SK-N-SH (cell line): ENCODE measurements at regions not wholly inside any gene's neighbourhood (a gene's known extent, or its start where the extent isn't known, plus 50 kb on each side); places are given as distances from the start of the nearest gene placed in this dataset.

Experiments used
- CTCF ChIA-PET: fragments of 300-600, 350-600 bp; formaldehyde crosslinking; extraction: SDS; loops from one replicate; lab custom pipeline; 2021; lab: Yijun Ruan, JAX
- POLR2A ChIA-PET: fragments of 350-600 bp; sonication (Branson Sonifier 250); formaldehyde crosslinking; extraction: SDS; loops from one replicate; lab custom pipeline; 2020; ENCODE audit warnings: antibody characterized with exemption, inconsistent platforms; lab: Yijun Ruan, JAX
- DNase-seq: peaks from one replicate; pipeline ENCODE4 v3.0.0; 2012
- H2AFZ ChIP-seq: fragments of 200-600 bp; sonication (generic); 2 replicates; pipeline ENCODE4 v1.8.1; 2016; ENCODE audit warnings: antibody characterized with exemption, mild to moderate bottlenecking, low read depth
- H3F3A ChIP-seq: fragments of 200-600 bp; sonication (generic); replicated peaks from 2 replicates; pipeline ENCODE3; 2016; ENCODE audit warnings: antibody characterized with exemption, mild to moderate bottlenecking; ENCODE audit not compliant: insufficient read depth
- H3K27ac ChIP-seq, 2 experiments: fragments of 200-500 bp in 1 of 2; fragments of 200-600 bp in 1 of 2; sonication (Bioruptor generic) in 1 of 2; sonication (generic), shearing (Covaris generic) in 1 of 2; 2 replicates each; pipeline versions ENCODE4 v1.5.1 to v1.6.1; 2014 to 2016; ENCODE audit warnings: low read depth in 2 of 2, inconsistent platforms in 1 of 2, low read length in 1 of 2, mild to moderate bottlenecking in 1 of 2, mixed read lengths in 1 of 2
- H3K27me3 ChIP-seq: fragments of 200-600 bp; sonication (generic), shearing (Covaris generic); 2 replicates; pipeline ENCODE4 v1.6.1; 2016; ENCODE audit warnings: mixed run types; ENCODE audit not compliant: insufficient read depth
- H3K36me3 ChIP-seq, 2 experiments: fragments of 200-500 bp in 1 of 2; fragments of 200-600 bp in 1 of 2; sonication (Bioruptor generic) in 1 of 2; sonication (generic) in 1 of 2; replicated peaks in 1 of 2; 2 replicates each; pipeline versions ENCODE3 to v1.5.1; 2014 to 2016; ENCODE audit warnings: low read length in 1 of 2, mild to moderate bottlenecking in 1 of 2; ENCODE audit not compliant: insufficient read depth in 2 of 2, control insufficient read depth in 1 of 2
- H3K4me1 ChIP-seq, 2 experiments: fragments of 200-500 bp in 1 of 2; fragments of 200-600 bp in 1 of 2; sonication (Bioruptor generic) in 1 of 2; sonication (generic), shearing (Covaris generic) in 1 of 2; 2 replicates each; pipeline versions ENCODE4 v1.5.1 to v1.6.1; 2014 to 2016; ENCODE audit warnings: low read depth in 1 of 2, low read length in 1 of 2, mixed run types in 1 of 2; ENCODE audit not compliant: insufficient read depth in 2 of 2, control insufficient read depth in 1 of 2
- H3K4me2 ChIP-seq: fragments of 200-600 bp; sonication (generic), shearing (Covaris generic); 2 replicates; pipeline ENCODE4 v1.6.1; 2017; ENCODE audit warnings: mixed run types
- H3K4me3 ChIP-seq, 2 experiments: fragments of 200-500 bp in 1 of 2; fragments of 200-600 bp in 1 of 2; sonication (Bioruptor generic) in 1 of 2; sonication (generic), shearing (Covaris generic) in 1 of 2; 2 replicates each; pipeline versions ENCODE4 v1.5.1 to v1.8.1; 2014 to 2016; ENCODE audit warnings: low read depth in 2 of 2, inconsistent platforms in 1 of 2, low read length in 1 of 2, mild to moderate bottlenecking in 1 of 2, mixed read lengths in 1 of 2, moderate library complexity in 1 of 2
- H3K79me2 ChIP-seq: fragments of 200-600 bp; sonication (generic); 2 replicates; pipeline ENCODE4 v1.8.1; 2017; ENCODE audit warnings: mild to moderate bottlenecking; ENCODE audit not compliant: insufficient read depth
- H3K9ac ChIP-seq: fragments of 200-600 bp; sonication (generic); 2 replicates; pipeline ENCODE4 v1.6.1; 2017; ENCODE audit warnings: mixed run types
- H3K9me2 ChIP-seq: fragments of 200-600 bp; sonication (generic); 2 replicates; pipeline ENCODE4 v1.6.1; 2017; ENCODE audit warnings: mixed run types
- H3K9me3 ChIP-seq: fragments of 200-600 bp; sonication (generic); 2 replicates; pipeline ENCODE4 v1.6.1; 2017; ENCODE audit warnings: mixed run types, mild to moderate bottlenecking, moderate library complexity
- H4K20me1 ChIP-seq: fragments of 200-600 bp; sonication (generic); 2 replicates; pipeline ENCODE4 v1.6.1; 2017; ENCODE audit warnings: mild to moderate bottlenecking, mixed run types; ENCODE audit not compliant: insufficient read depth
- CHD2 ChIP-seq: fragments of 150-350 bp; IDR thresholded peaks from 2 replicates; pipeline ENCODE4 v1.6.1; 2018; ENCODE audit warnings: low read length; ENCODE audit not compliant: partially characterized antibody
- ELF1 ChIP-seq: IDR thresholded peaks from 2 replicates; pipeline ENCODE4 v1.4.0; 2012
- EZH2phosphoT487 ChIP-seq: fragments of 200-600 bp; sonication (generic); IDR thresholded peaks from 2 replicates; pipeline ENCODE4 v1.6.1; 2017; ENCODE audit warnings: low read depth, mixed run types, mild to moderate bottlenecking, antibody characterized with exemption, moderate library complexity, borderline replicate concordance
- FOXM1 ChIP-seq: IDR thresholded peaks from 2 replicates; pipeline ENCODE4 v1.4.0; 2012; ENCODE audit warnings: low read depth, mild to moderate bottlenecking
- GABPA ChIP-seq: IDR thresholded peaks from 2 replicates; pipeline ENCODE4 v1.4.0; 2012; ENCODE audit warnings: low read depth, mild to moderate bottlenecking
- GATA2 ChIP-seq: sonication (generic); formaldehyde crosslinking; IDR thresholded peaks from 2 replicates; pipeline ENCODE4 v1.5.0; 2020; ENCODE audit warnings: mild to moderate bottlenecking, missing genetic modification reagents
- JUND ChIP-seq: IDR thresholded peaks from 2 replicates; pipeline ENCODE4 v1.4.0; 2012
- MEF2A ChIP-seq: IDR thresholded peaks from 2 replicates; pipeline ENCODE4 v1.4.0; 2012; ENCODE audit warnings: low read depth, borderline replicate concordance
- NFIC ChIP-seq: IDR thresholded peaks from 2 replicates; pipeline ENCODE4 v1.4.0; 2012; ENCODE audit warnings: borderline replicate concordance
- NRF1 ChIP-seq: IDR thresholded peaks from 2 replicates; pipeline ENCODE4 v1.6.1; 2012; ENCODE audit warnings: low read depth, mild to moderate bottlenecking, low read length
- RCOR1 ChIP-seq: fragments of 150-350 bp; IDR thresholded peaks from 2 replicates; pipeline ENCODE4 v1.6.1; 2017; ENCODE audit warnings: antibody characterized with exemption, low read length
- RFX5 ChIP-seq: IDR thresholded peaks from 2 replicates; pipeline ENCODE4 v1.6.1; 2012; ENCODE audit warnings: mild to moderate bottlenecking, improper control_type of control experiment, low read length
- RXRA ChIP-seq: IDR thresholded peaks from 2 replicates; pipeline ENCODE4 v1.4.0; 2012; ENCODE audit warnings: low read depth, mild to moderate bottlenecking, borderline replicate concordance
- SMC3 ChIP-seq: IDR thresholded peaks from 2 replicates; pipeline ENCODE4 v1.6.1; 2012; ENCODE audit warnings: low read depth, low read length, improper control_type of control experiment
- TAF1 ChIP-seq: IDR thresholded peaks from 2 replicates; pipeline ENCODE4 v1.6.1; 2012; ENCODE audit warnings: low read depth, mild to moderate bottlenecking, low read length, moderate library complexity, borderline replicate concordance
- WGBS: methylation state at CpG from one replicate; pipeline ENCODE4 v1.1.6; 2017; ENCODE audit warnings: low lambda C conversion rate; 5-methylcytosine and 5-hydroxymethylcytosine counted together
- TF ChIP-seq, protein P1 (sequence below): IDR thresholded peaks from 2 replicates; pipeline ENCODE4; 2012

DNA sequence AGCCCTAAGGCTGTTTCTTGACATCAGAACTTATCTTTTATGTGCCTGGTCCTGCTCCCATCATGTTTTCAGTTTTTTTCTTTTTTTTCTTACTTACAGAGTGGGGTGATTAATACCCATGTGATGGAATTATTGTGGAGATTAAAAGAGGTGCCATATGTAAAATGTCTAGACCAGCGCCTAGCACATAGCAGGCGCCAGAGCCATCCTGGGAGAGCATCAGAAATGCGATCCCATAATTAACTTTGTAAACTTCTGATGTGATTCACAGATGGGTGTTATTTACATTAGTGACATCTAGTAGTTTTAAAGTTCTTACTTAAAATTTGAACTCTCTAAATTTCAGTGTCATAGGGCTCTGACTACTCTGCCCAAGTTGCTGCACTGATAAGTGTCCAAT, 66.2 kb upstream of the PGRMC2 start:
- H3F3A ChIP-seq: peaks cover 28% of the 10 kb centered on the region
- peak overlapping the region; percentile 40; the same call in 1 of the 2 replicates for H3K9ac ChIP-seq
- no peak overlapping the region for H3K4me3 ChIP-seq
- H2AFZ ChIP-seq: peak overlapping the region; percentile 13; the same call in 1 of the 2 replicates
- DNase-seq: no peak
- H4K20me1 ChIP-seq: no peaks in the 10 kb centered on the region
- H3K27me3 ChIP-seq: no peaks in the 10 kb centered on the region
- H3K79me2 ChIP-seq: no peaks in the 10 kb centered on the region
- ChIA-PET CTCF (no interaction called here), POLR2A (no interaction called here)
- 74% methylated on average over 3 of the region's 3 CpGs for WGBS
- H3K9me3 ChIP-seq: no peaks in the 10 kb centered on the region
- H3K4me1 ChIP-seq: peaks cover 23 to 30% of the 10 kb centered on the region in 2 experiments
- H3K27ac ChIP-seq: peak overlapping the region; percentile 77 to 96
- no peaks in the 10 kb centered on the region for H3K36me3 ChIP-seq
- no peak for TF ChIP-seq GABPA
- TF ChIP-seq, protein P1, sequence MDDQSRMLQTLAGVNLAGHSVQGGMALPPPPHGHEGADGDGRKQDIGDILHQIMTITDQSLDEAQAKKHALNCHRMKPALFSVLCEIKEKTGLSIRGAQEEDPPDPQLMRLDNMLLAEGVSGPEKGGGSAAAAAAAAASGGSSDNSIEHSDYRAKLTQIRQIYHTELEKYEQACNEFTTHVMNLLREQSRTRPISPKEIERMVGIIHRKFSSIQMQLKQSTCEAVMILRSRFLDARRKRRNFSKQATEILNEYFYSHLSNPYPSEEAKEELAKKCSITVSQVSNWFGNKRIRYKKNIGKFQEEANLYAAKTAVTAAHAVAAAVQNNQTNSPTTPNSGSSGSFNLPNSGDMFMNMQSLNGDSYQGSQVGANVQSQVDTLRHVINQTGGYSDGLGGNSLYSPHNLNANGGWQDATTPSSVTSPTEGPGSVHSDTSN: no peak
- no peak for TF ChIP-seq EZH2phosphoT487
- TF ChIP-seq JUND: no peak
- no peak for TF ChIP-seq SMC3
- TF ChIP-seq TAF1: no peak
- TF ChIP-seq GATA2: no peak
- TF ChIP-seq NRF1: no peak
- no peaks in the 10 kb centered on the region for H3K9me2 ChIP-seq
- H3K4me2 ChIP-seq: peak overlapping the region; percentile 32

DNA sequence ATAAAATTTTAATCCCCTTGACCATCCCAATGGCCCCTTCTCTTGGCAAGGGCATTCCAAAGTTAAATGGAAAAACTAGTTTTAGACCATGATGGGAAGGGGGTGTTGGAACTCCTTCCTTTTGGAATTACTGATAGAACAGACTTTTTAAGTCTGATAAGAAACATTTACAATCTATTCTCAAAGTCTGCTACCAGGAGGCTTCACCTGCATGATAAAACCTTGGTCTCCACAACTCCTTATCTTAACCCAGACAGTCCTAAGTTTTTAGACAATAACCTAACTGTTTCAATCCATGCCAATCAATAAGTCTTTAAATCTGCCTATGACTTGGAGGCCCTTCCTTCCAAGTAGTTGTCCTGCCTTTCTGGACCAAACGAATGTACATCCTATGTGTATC, 63.9 kb upstream of the PGRMC2 start:
- no peak for DNase-seq
- Histone ChIP-seq H4K20me1 (no peaks in the 10 kb centered on the region), H3K9ac (no peak overlapping the region), H3K4me1 (peaks cover 19 to 32% of the 10 kb centered on the region in 2 experiments), H3K36me3 (no peaks in the 10 kb centered on the region), H3K27me3 (no peaks in the 10 kb centered on the region), H3F3A (peaks cover 46% of the 10 kb centered on the region), H3K4me2 (no peak overlapping the region), H3K27ac (no peak overlapping the region), H2AFZ (no peak overlapping the region), H3K79me2 (no peaks in the 10 kb centered on the region), H3K9me2 (no peaks in the 10 kb centered on the region), H3K4me3 (no peak overlapping the region), H3K9me3 (no peaks in the 10 kb centered on the region)
- CTCF ChIA-PET: no interaction called here
- POLR2A ChIA-PET: no interaction called here
- TF ChIP-seq NFIC (no peak), CHD2 (no peak), RXRA (no peak), FOXM1 (no peak), GATA2 (no peak), RFX5 (no peak), RCOR1 (no peak), GABPA (no peak), ELF1 (no peak), MEF2A (no peak)
- TF ChIP-seq, protein P1: no peak
- whole genome bisulfite sequencing: 88% methylated on average over 1 of the region's 1 CpG
